Tibial nerve (tissue), 4 donors: ENCODE measurements at regions not wholly inside any gene's neighbourhood (a gene's known extent, or its start where the extent isn't known, plus 50 kb on each side); places are given as distances from the start of the nearest gene placed in this dataset.

Experiments
- DNase-seq, 2 donors: peaks; one replicate each; pipeline ENCODE4 v3.0.0-alpha.2; 2019; ENCODE audit warnings: low spot score in 2 of 2
- H3K27ac ChIP-seq, 4 donors: fragments of 200-600 bp; sonication (generic) in 3 of 4; one replicate each; pipeline ENCODE4 v1.5.1; 2017 to 2019; ENCODE audit warnings: mild to moderate bottlenecking in 1 of 4
- H3K27me3 ChIP-seq, 2 donors: fragments of 200-600 bp; sonication (generic) in 1 of 2; one replicate each; pipeline versions ENCODE4 v1.5.1 to v1.6.0; 2017 to 2019
- H3K36me3 ChIP-seq, 3 donors: fragments of 200-600 bp; sonication (generic); one replicate each; pipeline ENCODE4 v1.5.1; 2018 to 2019
- H3K4me1 ChIP-seq, 4 donors: fragments of 200-600 bp; sonication (generic) in 3 of 4; one replicate each; pipeline ENCODE4 v1.5.1; 2017 to 2019
- H3K4me3 ChIP-seq, 4 donors: fragments of 200-600 bp; sonication (generic) in 3 of 4; one replicate each; pipeline ENCODE4 v1.5.1; 2017 to 2019; ENCODE audit warnings: mild to moderate bottlenecking in 1 of 4, moderate library complexity in 1 of 4
- H3K9me3 ChIP-seq, 4 donors: fragments of 200-600 bp; sonication (generic) in 3 of 4; one replicate each; pipeline ENCODE4 v1.5.1; 2017 to 2019
- EP300 ChIP-seq, 2 donors: sonication (generic); formaldehyde crosslinking; IDR thresholded peaks; one replicate each; pipeline ENCODE4 v1.6.1; 2017; ENCODE audit warnings: antibody characterized with exemption in 2 of 2, mild to moderate bottlenecking in 1 of 2
- POLR2A ChIP-seq, 2 donors: fragments of 450-650 bp; IDR thresholded peaks; one replicate each; pipeline ENCODE4 v1.6.1; 2017; ENCODE audit warnings: antibody characterized with exemption in 2 of 2, mild to moderate bottlenecking in 2 of 2, moderate library complexity in 2 of 2
- WGBS, 2 donors: methylation state at CpG; one replicate each; pipeline ENCODE4 v1.1.5; 2018; 5-methylcytosine and 5-hydroxymethylcytosine counted together
- TF ChIP-seq, protein P1 (sequence below), 5 experiments: fragments of 200-600 bp in 3 of 5; fragments of 450-650 bp in 2 of 5; sonication (generic) in 3 of 5; IDR thresholded peaks; one replicate each; pipeline ENCODE4 v1.5.1; 2016 to 2019; ENCODE audit warnings: antibody characterized with exemption in 5 of 5, mild to moderate bottlenecking in 3 of 5, moderate library complexity in 2 of 5

DNA sequence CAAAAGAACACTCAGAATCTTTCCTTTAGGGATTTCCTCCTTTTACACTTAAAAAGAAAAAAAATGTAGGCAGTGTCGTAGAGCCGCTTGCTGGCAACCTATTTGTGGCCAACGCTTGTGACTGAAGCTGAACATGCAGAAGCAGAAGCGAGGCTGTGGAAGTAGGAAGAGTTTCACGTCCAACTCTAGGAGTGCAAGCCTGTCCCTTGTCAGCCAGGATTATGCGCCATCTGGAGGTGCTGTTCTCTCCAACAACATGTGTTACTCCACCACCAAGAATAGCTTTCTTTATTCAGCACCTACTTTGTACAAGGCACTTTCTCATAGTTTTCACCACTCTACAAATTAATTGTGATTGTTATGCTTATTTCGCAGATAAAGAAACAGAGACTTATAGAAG is 223.2 kb upstream of the LMCD1 start:
- Histone ChIP-seq H3K27ac (no peak overlapping the region), H3K9me3 (no peaks in the 10 kb centered on the region), H3K27me3 (no peaks in the 10 kb centered on the region), H3K4me1 (peaks cover 0 to 12% (median 0%) of the 10 kb centered on the region in 4 donors), H3K36me3 (no peaks in the 10 kb centered on the region), H3K4me3 (no peak overlapping the region)
- TF ChIP-seq POLR2A (IDR thresholded peaks at IDR 0.05) (no peak), EP300 (IDR thresholded peaks at IDR 0.05) (no peak)
- TF ChIP-seq, protein P1, sequence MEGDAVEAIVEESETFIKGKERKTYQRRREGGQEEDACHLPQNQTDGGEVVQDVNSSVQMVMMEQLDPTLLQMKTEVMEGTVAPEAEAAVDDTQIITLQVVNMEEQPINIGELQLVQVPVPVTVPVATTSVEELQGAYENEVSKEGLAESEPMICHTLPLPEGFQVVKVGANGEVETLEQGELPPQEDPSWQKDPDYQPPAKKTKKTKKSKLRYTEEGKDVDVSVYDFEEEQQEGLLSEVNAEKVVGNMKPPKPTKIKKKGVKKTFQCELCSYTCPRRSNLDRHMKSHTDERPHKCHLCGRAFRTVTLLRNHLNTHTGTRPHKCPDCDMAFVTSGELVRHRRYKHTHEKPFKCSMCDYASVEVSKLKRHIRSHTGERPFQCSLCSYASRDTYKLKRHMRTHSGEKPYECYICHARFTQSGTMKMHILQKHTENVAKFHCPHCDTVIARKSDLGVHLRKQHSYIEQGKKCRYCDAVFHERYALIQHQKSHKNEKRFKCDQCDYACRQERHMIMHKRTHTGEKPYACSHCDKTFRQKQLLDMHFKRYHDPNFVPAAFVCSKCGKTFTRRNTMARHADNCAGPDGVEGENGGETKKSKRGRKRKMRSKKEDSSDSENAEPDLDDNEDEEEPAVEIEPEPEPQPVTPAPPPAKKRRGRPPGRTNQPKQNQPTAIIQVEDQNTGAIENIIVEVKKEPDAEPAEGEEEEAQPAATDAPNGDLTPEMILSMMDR (IDR thresholded peaks at IDR 0.05), result no peak
- 82 to 85% methylated on average over 7 of the region's 7 CpGs for WGBS, 2 donors
- DNase-seq, result no peak

DNA sequence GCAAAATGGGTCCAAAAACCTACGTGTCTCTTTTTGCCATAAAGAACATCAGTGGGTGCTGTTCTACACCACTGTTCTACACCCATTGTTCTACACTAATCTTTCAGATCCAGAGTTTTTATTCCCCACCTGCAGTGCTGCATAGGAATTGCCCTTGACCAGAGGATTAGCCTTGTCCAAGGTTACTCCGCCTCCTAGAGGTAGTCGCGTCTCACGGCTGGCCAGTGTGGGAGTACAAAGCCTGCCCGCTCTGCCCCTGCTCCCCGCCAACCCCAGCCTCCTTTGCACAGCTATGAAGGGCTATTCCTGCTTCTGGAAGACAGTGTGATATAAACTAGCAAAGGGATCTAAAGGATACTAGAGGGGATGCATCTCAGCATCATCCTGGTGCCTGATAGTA is 222.1 kb upstream of the LMCD1 start:
- no peaks in the 10 kb centered on the region for H3K9me3 ChIP-seq
- H3K36me3 ChIP-seq, result no peaks in the 10 kb centered on the region
- no peaks in the 10 kb centered on the region for H3K27me3 ChIP-seq
- H3K4me1 ChIP-seq, result peaks cover 0 to 12% (median 0%) of the 10 kb centered on the region in 4 donors
- 81 to 88% methylated on average over 7 of the region's 7 CpGs for WGBS, 2 donors
- no peak overlapping the region for H3K4me3 ChIP-seq
- DNase-seq, result no peak
- H3K27ac ChIP-seq, result no peak overlapping the region
- TF ChIP-seq, protein P1 (IDR thresholded peaks at IDR 0.05), result no peak
- TF ChIP-seq EP300 (IDR thresholded peaks at IDR 0.05), result no peak
- TF ChIP-seq POLR2A (IDR thresholded peaks at IDR 0.05), result no peak

DNA sequence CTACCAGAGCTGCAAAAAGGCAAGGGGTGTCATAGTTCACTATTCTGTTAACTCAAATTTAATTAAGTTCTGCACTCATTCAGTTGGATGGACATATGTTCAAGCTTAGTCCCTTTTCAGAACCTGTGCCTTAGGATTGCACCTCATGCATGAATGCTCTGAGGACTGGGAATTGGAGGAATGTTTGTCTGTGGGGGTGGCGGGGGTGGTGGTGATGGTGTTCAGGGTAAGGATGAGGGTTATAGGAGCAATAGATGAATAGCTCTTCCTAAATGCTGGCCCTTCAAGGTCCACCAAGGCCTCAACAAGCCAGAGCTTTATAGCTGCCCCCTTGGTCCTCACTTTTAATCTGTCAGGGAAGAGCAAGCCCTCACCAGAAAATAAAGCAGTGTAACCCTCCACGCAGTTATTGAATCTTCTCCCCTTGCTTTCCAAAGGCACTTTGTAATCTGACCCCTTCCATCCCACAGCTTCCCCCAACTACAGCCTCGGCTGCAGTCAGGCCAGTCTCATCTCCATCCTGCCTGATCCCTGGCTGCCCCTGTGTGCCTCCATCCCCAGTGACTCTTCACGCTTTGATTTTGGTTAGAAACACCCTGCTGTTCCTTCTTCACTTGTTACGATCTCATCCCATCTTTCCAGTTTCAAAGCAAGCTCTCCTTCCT is 221.6 kb upstream of the LMCD1 start:
- no peaks in the 10 kb centered on the region for H3K27me3 ChIP-seq
- no peaks in the 10 kb centered on the region for H3K36me3 ChIP-seq
- no peak overlapping the region for H3K4me3 ChIP-seq
- no peak for DNase-seq
- peaks cover 0 to 12% (median 0%) of the 10 kb centered on the region in 4 donors for H3K4me1 ChIP-seq
- no peak overlapping the region for H3K27ac ChIP-seq
- no peak for TF ChIP-seq POLR2A (IDR thresholded peaks at IDR 0.05)
- TF ChIP-seq, protein P1 (IDR thresholded peaks at IDR 0.05), result no peak
- no peak for TF ChIP-seq EP300 (IDR thresholded peaks at IDR 0.05)
- 64 to 76% methylated on average over 5 of the region's 5 CpGs for WGBS, 2 donors
- no peaks in the 10 kb centered on the region for H3K9me3 ChIP-seq

DNA sequence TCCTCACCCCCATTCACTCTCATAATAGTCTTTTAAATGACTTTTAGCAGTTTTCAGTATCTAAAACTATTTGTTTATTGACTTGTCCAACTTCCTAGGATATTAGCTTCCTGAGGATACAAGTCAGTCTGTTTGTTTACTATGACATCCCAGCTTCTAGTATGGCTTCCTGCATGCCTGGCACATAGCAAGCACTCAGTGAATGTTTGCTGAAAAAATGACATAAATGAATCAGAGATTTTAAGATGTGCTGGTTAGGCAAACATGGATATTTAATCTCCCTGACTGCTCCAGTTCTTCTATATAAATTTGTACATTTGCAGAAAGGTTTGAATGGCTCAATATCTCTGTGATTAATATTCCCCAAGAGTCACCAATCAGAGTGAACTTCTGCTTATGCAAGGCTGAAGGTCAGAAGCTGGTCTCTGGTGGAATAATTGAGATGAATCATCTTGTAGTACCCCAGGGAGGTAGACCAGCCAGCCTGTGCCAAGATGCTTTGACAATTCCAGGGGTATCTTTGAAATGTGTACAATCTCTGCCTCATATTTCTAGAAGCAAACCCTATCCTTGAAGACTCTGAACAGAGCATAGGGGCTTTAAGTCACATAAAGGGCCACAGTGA is 219.0 kb upstream of the LMCD1 start:
- no peaks in the 10 kb centered on the region for H3K36me3 ChIP-seq
- DNase-seq, result no peak
- H3K4me3 ChIP-seq, result no peak overlapping the region
- H3K27me3 ChIP-seq, result no peaks in the 10 kb centered on the region
- H3K4me1 ChIP-seq, result peaks cover 0 to 18% (median 0%) of the 10 kb centered on the region in 4 donors
- H3K27ac ChIP-seq, result no peak overlapping the region
- H3K9me3 ChIP-seq, result no peaks in the 10 kb centered on the region
- TF ChIP-seq, protein P1 (IDR thresholded peaks at IDR 0.05), result no peak

DNA sequence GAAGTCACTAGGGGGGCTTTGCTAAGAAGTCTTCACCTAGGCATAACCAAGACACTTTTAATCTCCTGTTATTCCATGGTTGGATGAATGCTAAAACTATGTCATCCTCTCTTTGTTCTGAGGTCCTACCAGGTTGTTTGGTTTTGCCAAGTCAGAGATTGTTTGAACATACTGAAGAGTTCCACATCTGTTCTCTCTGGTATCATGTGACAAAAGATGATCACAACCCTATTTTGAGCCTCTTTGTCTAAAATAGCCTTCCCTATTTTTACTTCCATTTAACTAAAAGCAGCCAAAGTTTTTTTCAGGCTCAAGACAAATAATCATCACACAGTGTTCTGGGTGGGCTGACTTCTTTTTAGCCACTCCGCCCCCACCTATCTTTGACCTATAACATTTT is 218.4 kb upstream of the LMCD1 start:
- Histone ChIP-seq H3K27me3 (no peaks in the 10 kb centered on the region), H3K36me3 (no peaks in the 10 kb centered on the region), H3K4me1 (peaks cover 0 to 18% (median 0%) of the 10 kb centered on the region in 4 donors), H3K4me3 (no peak overlapping the region), H3K9me3 (no peaks in the 10 kb centered on the region), H3K27ac (no peak overlapping the region)
- no peak for DNase-seq
- WGBS, 2 donors, result 76 to 91% methylated on average over 1 of the region's 1 CpG
- TF ChIP-seq EP300 (IDR thresholded peaks at IDR 0.05) (no peak), POLR2A (IDR thresholded peaks at IDR 0.05) (no peak)
- TF ChIP-seq, protein P1 (IDR thresholded peaks at IDR 0.05), result no peak
